Frontal cortex (tissue), 3 donors: ENCODE measurements at regions not wholly inside any gene's neighbourhood (a gene's known extent, or its start where the extent isn't known, plus 50 kb on each side); places are given as distances from the start of the nearest gene placed in this dataset.
A peak's percentile ranks its signal among the peaks of the same experiment; 100 is the strongest.

Experiments used
- DNase-seq, 2 donors: peaks; one replicate each; pipeline ENCODE4 v3.0.0; 2012; ENCODE audit warnings: low spot score in 2 of 2
- FAIRE-seq: peaks from 2 replicates; lab custom pipeline; 2012; peaks lifted over from hg19 to GRCh38; lab: Jason Lieb, UNC
- donor health status: control.
- donor health status: control.
- donor health status: control.

- DNase-seq, result no peak
- no peak for FAIRE-seq
Observed at GRCh38 chr2:160898581-160899307, 261.5 kb upstream of the TANK start.

GRCh38 chr2:160901613-160902012 is 258.6 kb upstream of the TANK start:
- FAIRE-seq (no peak), DNase-seq (no peak)

GRCh38 chr2:160905862-160906261 is 254.4 kb upstream of the TANK start:
- DNase-seq (no peak), FAIRE-seq (no peak)

GRCh38 chr2:160906878-160907277 is 253.3 kb upstream of the TANK start:
- no peak for FAIRE-seq
- no peak for DNase-seq

GRCh38 chr2:160907738-160908137 is 252.5 kb upstream of the TANK start:
- FAIRE-seq, result no peak
- no peak for DNase-seq

- DNase-seq, result no peak
- FAIRE-seq, result no peak
Observed at GRCh38 chr2:160908157-160908556, 252.1 kb upstream of the TANK start.

- DNase-seq, result no peak
Observed at GRCh38 chr2:160909781-160910242, 250.4 kb upstream of the TANK start.

GRCh38 chr2:160910681-160911080 is 249.5 kb upstream of the TANK start:
- no peak for DNase-seq
- no peak for FAIRE-seq

More at GRCh38 chr2:160909781-160910242, 250.4 kb upstream of the TANK start:
- FAIRE-seq, result no peak

- FAIRE-seq (no peak), DNase-seq (no peak)
Observed at GRCh38 chr2:160911258-160911657, 249.0 kb upstream of the TANK start.

GRCh38 chr2:160912276-160912675 is 248.0 kb upstream of the TANK start:
- FAIRE-seq (no peak), DNase-seq (no peak)

- FAIRE-seq, result no peak
- no peak for DNase-seq
Observed at GRCh38 chr2:160913323-160913722, 246.9 kb upstream of the TANK start.

- FAIRE-seq, result no peak
- DNase-seq, result no peak
Observed at GRCh38 chr2:160914217-160914616, 246.0 kb upstream of the TANK start.

GRCh38 chr2:160916300-160916699 is 243.9 kb upstream of the TANK start:
- DNase-seq (no peak), FAIRE-seq (no peak)

GRCh38 chr2:160917850-160918249 is 242.4 kb upstream of the TANK start:
- DNase-seq (no peak), FAIRE-seq (no peak)

- no peak for FAIRE-seq
- DNase-seq, result no peak
Observed at GRCh38 chr2:160918258-160918657, 242.0 kb upstream of the TANK start.

- no peak for DNase-seq
- peak; percentile 15 for FAIRE-seq
Observed at GRCh38 chr2:160918906-160919503, 241.2 kb upstream of the TANK start.

GRCh38 chr2:160920061-160920460 is 240.2 kb upstream of the TANK start:
- no peak for FAIRE-seq
- no peak for DNase-seq

GRCh38 chr2:160920791-160921303 is 239.4 kb upstream of the TANK start:
- DNase-seq, result no peak
- no peak for FAIRE-seq

GRCh38 chr2:160921386-160921964 is 238.8 kb upstream of the TANK start:
- no peak for FAIRE-seq
- DNase-seq, result no peak

GRCh38 chr2:160924936-160925353 is 235.3 kb upstream of the TANK start:
- DNase-seq, result no peak
- FAIRE-seq, result no peak

- no peak for FAIRE-seq
Observed at GRCh38 chr2:160925956-160926355, 234.3 kb upstream of the TANK start.

More at GRCh38 chr2:160925956-160926355, 234.3 kb upstream of the TANK start:
- no peak for DNase-seq
